H9 (cell line): ENCODE measurements at regions not wholly inside any gene's neighbourhood (a gene's known extent, or its start where the extent isn't known, plus 50 kb on each side); places are given as distances from the start of the nearest gene placed in this dataset.

ENCODE experiments used
- DNase-seq: peaks from one replicate; pipeline ENCODE4 v3.0.0-alpha.2; 2017
- H2AFZ ChIP-seq: one replicate; pipeline ENCODE4 v1.6.1; 2013; ENCODE audit warnings: mild to moderate bottlenecking, low read length, control low read depth, moderate library complexity
- H2AK5ac ChIP-seq: 2 replicates; pipeline ENCODE4 v1.6.1; 2013; ENCODE audit warnings: low read length, control low read depth, mixed read lengths; ENCODE audit not compliant: insufficient read length
- H2BK120ac ChIP-seq: one replicate; pipeline ENCODE4 v1.6.1; 2013; ENCODE audit warnings: low read depth, mild to moderate bottlenecking, low read length, control low read depth, inconsistent platforms; ENCODE audit not compliant: poor library complexity, severe bottlenecking
- H2BK12ac ChIP-seq: 2 replicates; pipeline ENCODE4 v1.6.1; 2013; ENCODE audit warnings: low read length, control low read depth, mixed read lengths, low read depth; ENCODE audit not compliant: insufficient read length
- H2BK15ac ChIP-seq: 2 replicates; pipeline ENCODE4 v1.6.1; 2013; ENCODE audit warnings: low read depth, low read length, control low read depth
- H2BK20ac ChIP-seq: one replicate; pipeline ENCODE4 v1.6.1; 2013; ENCODE audit warnings: low read depth, mild to moderate bottlenecking, low read length, control low read depth, inconsistent platforms; ENCODE audit not compliant: poor library complexity, severe bottlenecking
- H2BK5ac ChIP-seq: 2 replicates; pipeline ENCODE4 v1.6.1; 2013; ENCODE audit warnings: low read length, control low read depth, mixed read lengths; ENCODE audit not compliant: insufficient read length
- H3K14ac ChIP-seq: 2 replicates; pipeline ENCODE4 v1.6.1; 2013; ENCODE audit warnings: low read length, control low read depth; ENCODE audit not compliant: insufficient read depth
- H3K18ac ChIP-seq: 2 replicates; pipeline ENCODE4 v1.6.1; 2013; ENCODE audit warnings: low read depth, mild to moderate bottlenecking, mixed read lengths, low read length, control low read depth; ENCODE audit not compliant: insufficient read length
- H3K23ac ChIP-seq: 2 replicates; pipeline ENCODE4 v1.6.1; 2013; ENCODE audit warnings: low read length, control low read depth, mixed read lengths, low read depth; ENCODE audit not compliant: insufficient read length
- H3K23me2 ChIP-seq: 2 replicates; pipeline ENCODE4 v1.6.1; 2013; ENCODE audit warnings: low read depth, mild to moderate bottlenecking, mixed read lengths, low read length, control low read depth; ENCODE audit not compliant: insufficient read length, poor library complexity, severe bottlenecking
- H3K27ac ChIP-seq: 2 replicates; pipeline ENCODE4 v1.5.1; 2013; ENCODE audit warnings: low read length, control low read depth, mixed read lengths, low read depth; ENCODE audit not compliant: insufficient read length
- H3K27me3 ChIP-seq: 2 replicates; pipeline ENCODE4 v1.6.1; 2013; ENCODE audit warnings: low read length, control low read depth, inconsistent platforms; ENCODE audit not compliant: insufficient read depth
- H3K4ac ChIP-seq: 2 replicates; pipeline ENCODE4 v1.6.1; 2013; ENCODE audit warnings: low read depth, mild to moderate bottlenecking, control low read depth, inconsistent platforms, low read length, moderate library complexity
- H3K4me1 ChIP-seq: 2 replicates; pipeline ENCODE4 v1.6.1; 2013; ENCODE audit warnings: low read length, control low read depth, inconsistent platforms; ENCODE audit not compliant: insufficient read depth
- H3K4me2 ChIP-seq: 2 replicates; pipeline ENCODE4 v1.6.1; 2013; ENCODE audit warnings: low read length, control low read depth, mixed read lengths; ENCODE audit not compliant: insufficient read length, insufficient read depth
- H3K56ac ChIP-seq: 2 replicates; pipeline ENCODE4 v1.6.1; 2013; ENCODE audit warnings: low read depth, mild to moderate bottlenecking, mixed read lengths, low read length, control low read depth; ENCODE audit not compliant: insufficient read length
- H3K79me1 ChIP-seq: 2 replicates; pipeline ENCODE4 v1.6.1; 2013; ENCODE audit warnings: low read depth, mild to moderate bottlenecking, moderate library complexity, low read length, control low read depth, inconsistent platforms; ENCODE audit not compliant: insufficient read depth, poor library complexity, severe bottlenecking
- H3K79me2 ChIP-seq: 2 replicates; pipeline ENCODE4 v1.6.1; 2013; ENCODE audit warnings: low read length, control low read depth, inconsistent platforms; ENCODE audit not compliant: insufficient read depth
- H3K9ac ChIP-seq: 2 replicates; pipeline ENCODE4 v1.6.1; 2013; ENCODE audit warnings: low read length, control low read depth, mixed read lengths; ENCODE audit not compliant: insufficient read length; ENCODE audit errors: extremely low read depth
- H3K9me3 ChIP-seq: one replicate; pipeline ENCODE4 v1.6.1; 2013; ENCODE audit warnings: low read depth, low read length, inconsistent platforms; ENCODE audit not compliant: control insufficient read depth
- H3T11ph ChIP-seq: one replicate; pipeline ENCODE4 v1.6.1; 2013; ENCODE audit warnings: mild to moderate bottlenecking, low read length, control low read depth, inconsistent platforms
- H4K20me1 ChIP-seq: one replicate; pipeline ENCODE4 v1.6.1; 2013; ENCODE audit not compliant: control insufficient read depth, insufficient read length, insufficient read depth
- H4K5ac ChIP-seq: 2 replicates; pipeline ENCODE4 v1.6.1; 2013; ENCODE audit warnings: low read depth, mild to moderate bottlenecking, mixed read lengths, low read length, control low read depth; ENCODE audit not compliant: insufficient read length
- H4K8ac ChIP-seq: replicated peaks from 2 replicates; pipeline ENCODE4 v1.6.1; 2013; ENCODE audit warnings: low read length, control low read depth, mixed read lengths, low read depth; ENCODE audit not compliant: insufficient read length
- H4K91ac ChIP-seq: 2 replicates; pipeline ENCODE4 v1.6.1; 2013; ENCODE audit warnings: low read depth, mild to moderate bottlenecking, moderate library complexity, mixed read lengths, low read length, control low read depth; ENCODE audit not compliant: insufficient read length
- H3K27ac Mint-ChIP-seq, 3 experiments: 2 replicates in 2 of 3; 3 replicates in 1 of 3; pipeline ENCODE4 v1.8.0; 2020 to 2021; ENCODE audit warnings: mixed read lengths in 3 of 3, mild to moderate bottlenecking in 1 of 3, moderate library complexity in 1 of 3
- H3K27me3 Mint-ChIP-seq: 2 replicates; pipeline ENCODE4 v1.8.0; 2021; ENCODE audit warnings: low read depth, mild to moderate bottlenecking, moderate library complexity, mixed read lengths
- H3K36me3 Mint-ChIP-seq, 3 experiments: 2 replicates in 2 of 3; 3 replicates in 1 of 3; pipeline ENCODE4 v1.8.0; 2020 to 2021; ENCODE audit warnings: low read depth in 3 of 3, mixed read lengths in 3 of 3; ENCODE audit not compliant: insufficient read depth in 1 of 3
- H3K4me1 Mint-ChIP-seq, 2 experiments: 2 replicates each; pipeline ENCODE4 v1.8.0; 2020; ENCODE audit warnings: mixed read lengths in 2 of 2
- H3K4me3 Mint-ChIP-seq, 2 experiments: 2 replicates in 1 of 2; 3 replicates in 1 of 2; pipeline ENCODE4 v1.8.0; 2020 to 2021; ENCODE audit warnings: mild to moderate bottlenecking in 2 of 2, mixed read lengths in 2 of 2, moderate library complexity in 1 of 2
- H3K9me3 Mint-ChIP-seq, 2 experiments: 2 replicates in 1 of 2; 3 replicates in 1 of 2; pipeline ENCODE4 v1.8.0; 2020; ENCODE audit warnings: mild to moderate bottlenecking in 2 of 2, mixed read lengths in 2 of 2, moderate library complexity in 1 of 2
- WGBS: extraction: QIAGEN DNeasy Blood & Tissue Kit; methylation state at CpG from one replicate; pipeline ENCODE4 v1.1.7; 2013; ENCODE audit warnings: missing lambda C conversion rate, low lambda C conversion rate, mixed read lengths; ENCODE audit not compliant: insufficient read length; ENCODE audit errors: extremely low coverage; 5-methylcytosine and 5-hydroxymethylcytosine counted together
- TF ChIP-seq, protein P1 (sequence below): fragments of 200-600 bp; sonication (generic); conservative IDR thresholded peaks from 3 replicates; pipeline ENCODE4 v1.8.0; 2021; ENCODE audit warnings: antibody characterized with exemption, mild to moderate bottlenecking

DNA sequence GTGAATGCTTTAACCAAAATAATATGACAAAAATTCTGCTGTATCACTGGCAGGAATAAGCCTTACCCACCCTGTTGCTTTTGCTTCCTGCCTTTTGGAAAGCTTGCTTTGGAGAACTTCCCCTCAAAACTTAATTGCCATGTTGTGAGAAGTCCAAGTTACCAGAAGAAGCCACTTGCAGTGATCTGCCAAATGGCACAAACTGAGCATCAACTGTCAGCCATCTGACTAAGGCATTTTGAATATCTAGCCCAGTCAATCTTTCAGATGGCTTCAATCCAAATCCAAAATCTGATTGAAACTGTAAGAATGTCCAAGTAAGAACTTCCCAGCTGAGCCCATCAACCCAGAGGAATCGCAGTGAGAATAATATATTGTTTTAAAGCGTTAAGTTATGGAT lies 216.5 kb upstream of the ZC3H15 start:
- H3K27ac Mint-ChIP-seq: 0 out of 7 replicates have a peak overlapping the region, but pooled peaks of 1 of the 3 experiments have one; percentile 21

More for the DNA sequence above, 216.5 kb upstream of the ZC3H15 start:
- Histone ChIP-seq H3K27me3 (no peaks in the 10 kb centered on the region), H3T11ph (no peak overlapping the region), H3K23ac (no peak overlapping the region), H3K79me2 (no peaks in the 10 kb centered on the region; the same call in 1 of the 2 replicates), H3K18ac (no peak overlapping the region), H2BK120ac (no peak overlapping the region), H2BK20ac (no peak overlapping the region), H3K4me1 (no peaks in the 10 kb centered on the region), H4K91ac (no peak overlapping the region), H4K20me1 (no peaks in the 10 kb centered on the region), H3K14ac (no peak overlapping the region), H3K9me3 (no peaks in the 10 kb centered on the region), H3K23me2 (no peaks in the 10 kb centered on the region), H3K27ac (no peak overlapping the region), H2AK5ac (no peak overlapping the region), H3K9ac (no peak overlapping the region), H2BK15ac (no peak overlapping the region), H4K5ac (no peak overlapping the region), H2BK5ac (no peak overlapping the region), H2BK12ac (no peak overlapping the region), H3K4ac (no peak overlapping the region), H3K79me1 (no peaks in the 10 kb centered on the region), H2AFZ (no peak overlapping the region), H3K4me2 (no peak overlapping the region), H4K8ac (no peak overlapping the region), H3K56ac (no peak overlapping the region)
- TF ChIP-seq, protein P1, sequence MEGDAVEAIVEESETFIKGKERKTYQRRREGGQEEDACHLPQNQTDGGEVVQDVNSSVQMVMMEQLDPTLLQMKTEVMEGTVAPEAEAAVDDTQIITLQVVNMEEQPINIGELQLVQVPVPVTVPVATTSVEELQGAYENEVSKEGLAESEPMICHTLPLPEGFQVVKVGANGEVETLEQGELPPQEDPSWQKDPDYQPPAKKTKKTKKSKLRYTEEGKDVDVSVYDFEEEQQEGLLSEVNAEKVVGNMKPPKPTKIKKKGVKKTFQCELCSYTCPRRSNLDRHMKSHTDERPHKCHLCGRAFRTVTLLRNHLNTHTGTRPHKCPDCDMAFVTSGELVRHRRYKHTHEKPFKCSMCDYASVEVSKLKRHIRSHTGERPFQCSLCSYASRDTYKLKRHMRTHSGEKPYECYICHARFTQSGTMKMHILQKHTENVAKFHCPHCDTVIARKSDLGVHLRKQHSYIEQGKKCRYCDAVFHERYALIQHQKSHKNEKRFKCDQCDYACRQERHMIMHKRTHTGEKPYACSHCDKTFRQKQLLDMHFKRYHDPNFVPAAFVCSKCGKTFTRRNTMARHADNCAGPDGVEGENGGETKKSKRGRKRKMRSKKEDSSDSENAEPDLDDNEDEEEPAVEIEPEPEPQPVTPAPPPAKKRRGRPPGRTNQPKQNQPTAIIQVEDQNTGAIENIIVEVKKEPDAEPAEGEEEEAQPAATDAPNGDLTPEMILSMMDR: no peak
- DNase-seq: no peak
- peaks cover 10 to 14% of the 10 kb centered on the region in 2 experiments for H3K9me3 Mint-ChIP-seq
- no peaks in the 10 kb centered on the region for H3K27me3 Mint-ChIP-seq
- H3K4me3 Mint-ChIP-seq: no peak overlapping the region
- peaks cover 3 to 14% (median 6%) of the 10 kb centered on the region in 3 experiments; a peak in 5 of 7 replicates for H3K36me3 Mint-ChIP-seq
- no CpG with 5 or more reads among the region's 2 CpGs for WGBS
- H3K4me1 Mint-ChIP-seq: peaks cover 0 to 3% of the 10 kb centered on the region in 2 experiments; a peak in 2 of 4 replicates
